Esophagus muscularis mucosa (tissue), 4 donors: ENCODE measurements at regions not wholly inside any gene's neighbourhood (a gene's known extent, or its start where the extent isn't known, plus 50 kb on each side); places are given as distances from the start of the nearest gene placed in this dataset.

ENCODE experiments used
- DNase-seq: peaks from one replicate; pipeline ENCODE4 v3.0.0-alpha.2; 2017; ENCODE audit errors: extremely low spot score
- H3K27ac ChIP-seq, 4 donors: fragments of 200-600 bp; sonication (generic); replicated peaks in 1 of 4; 1 replicate in 3 of 4; 2 replicates in 1 of 4; pipeline ENCODE4 v1.5.1; 2016 to 2019; ENCODE audit warnings: mild to moderate bottlenecking in 1 of 4
- H3K27me3 ChIP-seq, 4 donors: fragments of 200-600 bp; sonication (generic); one replicate each; pipeline versions ENCODE4 v1.5.1 to v1.6.0; 2016 to 2019
- H3K36me3 ChIP-seq, 4 donors: fragments of 200-600 bp; sonication (generic); one replicate each; pipeline ENCODE4 v1.5.1; 2016 to 2019
- H3K4me1 ChIP-seq, 4 donors: fragments of 200-600 bp; sonication (generic); one replicate each; pipeline ENCODE4 v1.5.1; 2016 to 2019
- H3K4me3 ChIP-seq, 4 donors: fragments of 200-600 bp; sonication (generic); 1 replicate in 2 of 4; 2 replicates in 2 of 4; pipeline ENCODE4 v1.5.1; 2016 to 2019; ENCODE audit warnings: mild to moderate bottlenecking in 4 of 4, moderate library complexity in 1 of 4
- H3K9me3 ChIP-seq, 4 donors: fragments of 200-600 bp; sonication (generic); 1 replicate in 3 of 4; 2 replicates in 1 of 4; pipeline ENCODE4 v1.5.1; 2016 to 2019
- EP300 ChIP-seq: sonication (generic); formaldehyde crosslinking; IDR thresholded peaks from one replicate; pipeline ENCODE4 v1.6.1; 2017; ENCODE audit warnings: antibody characterized with exemption
- POLR2A ChIP-seq: fragments of 450-650 bp; IDR thresholded peaks from one replicate; pipeline ENCODE4 v1.6.1; 2017; ENCODE audit warnings: antibody characterized with exemption, moderate library complexity, mild to moderate bottlenecking, low read depth
- POLR2AphosphoS5 ChIP-seq, 2 donors: sonication (generic); formaldehyde crosslinking; IDR thresholded peaks; one replicate each; pipeline ENCODE4 v1.6.1; 2017; ENCODE audit warnings: antibody characterized with exemption in 2 of 2
- WGBS: methylation state at CpG from one replicate; pipeline ENCODE4 v1.1.5; 2018; 5-methylcytosine and 5-hydroxymethylcytosine counted together
- intact Hi-C: fragments of 100-400 bp; cut with DNase I; formaldehyde crosslinking; loops from one replicate; pipeline ENCODE4 v1.15.1; 2023
- TF ChIP-seq, protein P1 (sequence below), 3 experiments: fragments of 200-600 bp in 2 of 3; fragments of 450-650 bp in 1 of 3; sonication (generic) in 2 of 3; IDR thresholded peaks; one replicate each; pipeline ENCODE4 v1.5.1; 2017 to 2019; ENCODE audit warnings: antibody characterized with exemption in 3 of 3, mild to moderate bottlenecking in 2 of 3, moderate library complexity in 1 of 3

GRCh38 chrX:129161108-129161507 is 362.2 kb downstream of the SMARCA1 start:
- no peak overlapping the region for H3K4me3 ChIP-seq
- H3K27me3 ChIP-seq = no peaks in the 10 kb centered on the region
- H3K27ac ChIP-seq = no peak overlapping the region
- DNase-seq = no peak
- H3K36me3 ChIP-seq = no peaks in the 10 kb centered on the region
- intact Hi-C loops = no loop called here
- no peaks in the 10 kb centered on the region for H3K4me1 ChIP-seq
- no peaks in the 10 kb centered on the region for H3K9me3 ChIP-seq
- TF ChIP-seq POLR2AphosphoS5 (IDR thresholded peaks at IDR 0.05) = no peak

- H3K27me3 ChIP-seq = no peaks in the 10 kb centered on the region
- H3K4me3 ChIP-seq = no peak overlapping the region
- no peaks in the 10 kb centered on the region for H3K36me3 ChIP-seq
- intact Hi-C loops = no loop called here
- H3K9me3 ChIP-seq = no peaks in the 10 kb centered on the region
- H3K27ac ChIP-seq = no peak overlapping the region
- WGBS = 75% methylated on average over 2 of the region's 2 CpGs
- TF ChIP-seq POLR2AphosphoS5 (IDR thresholded peaks at IDR 0.05) (no peak), POLR2A (no peak), EP300 (no peak)
- TF ChIP-seq, protein P1, sequence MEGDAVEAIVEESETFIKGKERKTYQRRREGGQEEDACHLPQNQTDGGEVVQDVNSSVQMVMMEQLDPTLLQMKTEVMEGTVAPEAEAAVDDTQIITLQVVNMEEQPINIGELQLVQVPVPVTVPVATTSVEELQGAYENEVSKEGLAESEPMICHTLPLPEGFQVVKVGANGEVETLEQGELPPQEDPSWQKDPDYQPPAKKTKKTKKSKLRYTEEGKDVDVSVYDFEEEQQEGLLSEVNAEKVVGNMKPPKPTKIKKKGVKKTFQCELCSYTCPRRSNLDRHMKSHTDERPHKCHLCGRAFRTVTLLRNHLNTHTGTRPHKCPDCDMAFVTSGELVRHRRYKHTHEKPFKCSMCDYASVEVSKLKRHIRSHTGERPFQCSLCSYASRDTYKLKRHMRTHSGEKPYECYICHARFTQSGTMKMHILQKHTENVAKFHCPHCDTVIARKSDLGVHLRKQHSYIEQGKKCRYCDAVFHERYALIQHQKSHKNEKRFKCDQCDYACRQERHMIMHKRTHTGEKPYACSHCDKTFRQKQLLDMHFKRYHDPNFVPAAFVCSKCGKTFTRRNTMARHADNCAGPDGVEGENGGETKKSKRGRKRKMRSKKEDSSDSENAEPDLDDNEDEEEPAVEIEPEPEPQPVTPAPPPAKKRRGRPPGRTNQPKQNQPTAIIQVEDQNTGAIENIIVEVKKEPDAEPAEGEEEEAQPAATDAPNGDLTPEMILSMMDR (IDR thresholded peaks at IDR 0.05) = no peak
- no peaks in the 10 kb centered on the region for H3K4me1 ChIP-seq
- no peak for DNase-seq
Measured at GRCh38 chrX:129158505-129158904, 364.8 kb downstream of the SMARCA1 start.

GRCh38 chrX:129145840-129146272 is 377.4 kb downstream of the SMARCA1 start:
- no peaks in the 10 kb centered on the region for H3K27me3 ChIP-seq
- H3K4me3 ChIP-seq = no peak overlapping the region
- H3K27ac ChIP-seq = no peak overlapping the region
- TF ChIP-seq EP300 (no peak), POLR2A (no peak), POLR2AphosphoS5 (IDR thresholded peaks at IDR 0.05) (no peak)
- TF ChIP-seq, protein P1 (IDR thresholded peaks at IDR 0.05) = no peak
- no peaks in the 10 kb centered on the region for H3K36me3 ChIP-seq
- no peak for DNase-seq
- 60% methylated on average over 5 of the region's 5 CpGs for WGBS
- no peaks in the 10 kb centered on the region for H3K9me3 ChIP-seq
- intact Hi-C loops = no loop called here
- no peaks in the 10 kb centered on the region for H3K4me1 ChIP-seq

- Histone ChIP-seq H3K4me3 (no peak overlapping the region), H3K27me3 (no peaks in the 10 kb centered on the region), H3K27ac (no peak overlapping the region), H3K9me3 (no peaks in the 10 kb centered on the region), H3K4me1 (no peaks in the 10 kb centered on the region), H3K36me3 (no peaks in the 10 kb centered on the region)
- intact Hi-C loops = no loop called here
- no peak for DNase-seq
- 64% methylated on average over 2 of the region's 2 CpGs for WGBS
- TF ChIP-seq POLR2A = no peak
- TF ChIP-seq, protein P1 (IDR thresholded peaks at IDR 0.05) = no peak
- no peak for TF ChIP-seq EP300
- no peak for TF ChIP-seq POLR2AphosphoS5 (IDR thresholded peaks at IDR 0.05)
Measured at GRCh38 chrX:129145385-129145784, 377.9 kb downstream of the SMARCA1 start.

DNA sequence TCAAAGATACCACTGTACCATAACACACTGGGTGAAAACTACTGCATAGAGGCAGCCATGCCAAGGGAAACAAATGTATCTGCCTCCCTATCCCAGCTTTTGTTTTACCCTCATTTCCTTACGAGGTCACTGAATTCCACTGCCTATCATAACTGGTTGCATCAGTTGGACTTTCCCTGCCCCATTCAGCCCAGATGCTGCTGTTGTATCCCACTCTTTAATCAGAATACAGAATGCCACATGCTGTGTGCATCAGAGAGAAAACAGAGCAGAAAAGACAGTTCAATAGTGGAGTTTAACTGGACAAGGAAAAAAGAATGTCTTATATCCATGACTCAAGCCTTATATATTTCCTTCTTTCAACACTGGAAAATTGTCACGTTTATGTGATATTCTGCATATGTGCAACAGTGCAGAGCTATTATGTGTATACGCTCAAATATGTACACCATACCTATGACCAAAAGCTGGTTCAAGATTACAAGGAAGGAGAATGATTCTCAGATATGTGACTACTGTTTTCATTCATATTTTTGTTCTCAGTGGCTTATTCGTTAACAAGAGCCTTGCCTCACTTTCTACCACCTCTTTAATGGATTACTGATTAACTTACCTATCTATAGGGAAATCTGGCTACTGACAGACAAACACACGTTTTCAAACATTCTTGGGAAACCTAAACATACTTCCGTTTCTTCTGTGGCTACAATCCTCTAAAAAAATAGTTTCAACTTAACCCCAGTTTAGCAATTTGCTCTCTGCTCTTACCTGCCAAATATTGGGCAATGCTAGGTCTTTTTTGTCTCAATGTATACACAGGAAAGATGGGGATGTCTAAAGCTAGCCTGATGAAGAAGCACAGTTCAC is 378.9 kb downstream of the SMARCA1 start:
- Histone ChIP-seq H3K4me3 (no peak overlapping the region), H3K36me3 (no peaks in the 10 kb centered on the region), H3K9me3 (no peaks in the 10 kb centered on the region), H3K4me1 (no peaks in the 10 kb centered on the region), H3K27ac (no peak overlapping the region), H3K27me3 (no peaks in the 10 kb centered on the region)
- DNase-seq = no peak
- WGBS = 59% methylated on average over 6 of the region's 6 CpGs
- TF ChIP-seq, protein P1 (IDR thresholded peaks at IDR 0.05) = no peak
- TF ChIP-seq EP300 = no peak
- no peak for TF ChIP-seq POLR2AphosphoS5 (IDR thresholded peaks at IDR 0.05)
- no peak for TF ChIP-seq POLR2A
- intact Hi-C loops = no loop called here
